GM19452 (cell line): ENCODE measurements at regions not wholly inside any gene's neighbourhood (a gene's known extent, or its start where the extent isn't known, plus 50 kb on each side); places are given as distances from the start of the nearest gene placed in this dataset.
"Not testable (repeated sequence)": the region's sequence is repeated elsewhere in the genome, so short reads cannot be mapped to it uniquely, and the experiment has no call there.

Experiments used
- ATAC-seq: cut with Tn5 transposase; IDR thresholded peaks from one replicate; pipeline ENCODE4 v1.9.1; 2021; ENCODE audit not compliant: unreplicated experiment

- ATAC-seq = no peak
Measured at GRCh38 chr5:36389245-36389644, 87.5 kb upstream of the RANBP3L start.

GRCh38 chr5:36390640-36391039, 88.9 kb upstream of the RANBP3L start:
- ATAC-seq = no peak

GRCh38 chr5:36392186-36392585, 90.5 kb upstream of the RANBP3L start:
- ATAC-seq = no peak

- no peak for ATAC-seq
Measured at GRCh38 chr5:36392818-36393217, 91.1 kb upstream of the RANBP3L start.

GRCh38 chr5:36393656-36394428, 92.1 kb upstream of the RANBP3L start:
- no peak for ATAC-seq

GRCh38 chr5:36395260-36395659, 93.6 kb upstream of the RANBP3L start:
- no peak for ATAC-seq

GRCh38 chr5:36395947-36396346, 94.2 kb upstream of the RANBP3L start:
- not testable (repeated sequence) for ATAC-seq

GRCh38 chr5:36396640-36397039, 94.9 kb upstream of the RANBP3L start:
- no peak for ATAC-seq

- no peak for ATAC-seq
Measured at GRCh38 chr5:36397901-36398536, 96.3 kb upstream of the RANBP3L start.

GRCh38 chr5:36402512-36402906, 100.8 kb upstream of the RANBP3L start:
- ATAC-seq = no peak

GRCh38 chr5:36403632-36404311, 102.1 kb upstream of the RANBP3L start:
- ATAC-seq = no peak

- no peak for ATAC-seq
Measured at GRCh38 chr5:36406023-36406422, 104.3 kb upstream of the RANBP3L start.

GRCh38 chr5:36407396-36407795, 105.7 kb upstream of the RANBP3L start:
- no peak for ATAC-seq

GRCh38 chr5:36409711-36410110, 108.0 kb upstream of the RANBP3L start:
- ATAC-seq = not testable (repeated sequence)

GRCh38 chr5:36410672-36411071, 109.0 kb upstream of the RANBP3L start:
- ATAC-seq = not testable (repeated sequence)

- ATAC-seq = no peak
Measured at GRCh38 chr5:36414869-36415282, 113.2 kb upstream of the RANBP3L start.

GRCh38 chr5:36416605-36417004, 114.9 kb upstream of the RANBP3L start:
- ATAC-seq = no peak

GRCh38 chr5:36417221-36417620, 115.5 kb upstream of the RANBP3L start:
- no peak for ATAC-seq

GRCh38 chr5:36417668-36418067, 116.0 kb upstream of the RANBP3L start:
- no peak for ATAC-seq

- ATAC-seq = no peak
Measured at GRCh38 chr5:36418152-36418979, 116.7 kb upstream of the RANBP3L start.

GRCh38 chr5:36421256-36421655, 119.6 kb upstream of the RANBP3L start:
- ATAC-seq = no peak
